KMS-11 (cell line): ENCODE measurements at regions not wholly inside any gene's neighbourhood (a gene's known extent, or its start where the extent isn't known, plus 50 kb on each side); places are given as distances from the start of the nearest gene placed in this dataset.
"Not testable (repeated sequence)": the region's sequence is repeated elsewhere in the genome, so short reads cannot be mapped to it uniquely, and the experiment has no call there.

Experiments
- H2AFZ ChIP-seq: fragments of 200-600 bp; sonication (generic); 2 replicates; pipeline ENCODE4 v1.6.1; 2016; ENCODE audit warnings: antibody characterized with exemption, mixed run types, low read depth
- H3K27ac ChIP-seq: fragments of 200-600 bp; sonication (generic); 2 replicates; pipeline ENCODE4 v1.6.1; 2016; ENCODE audit warnings: mild to moderate bottlenecking, mixed run types
- H3K27me3 ChIP-seq: fragments of 200-600 bp; sonication (generic); 2 replicates; pipeline ENCODE4 v1.6.1; 2017; ENCODE audit warnings: mild to moderate bottlenecking, low read depth, mixed run types, moderate library complexity; ENCODE audit not compliant: insufficient read depth
- H3K36me3 ChIP-seq: fragments of 200-600 bp; sonication (generic); 2 replicates; pipeline ENCODE4 v1.6.1; 2017; ENCODE audit warnings: mild to moderate bottlenecking, mixed run types; ENCODE audit not compliant: insufficient read depth
- H3K4me1 ChIP-seq: fragments of 200-600 bp; sonication (generic); 2 replicates; pipeline ENCODE4 v1.6.1; 2016; ENCODE audit warnings: mild to moderate bottlenecking, low read depth, mixed run types; ENCODE audit not compliant: poor library complexity, severe bottlenecking
- H3K4me2 ChIP-seq: fragments of 200-600 bp; sonication (generic); 2 replicates; pipeline ENCODE4 v1.7.0; 2016; ENCODE audit warnings: mild to moderate bottlenecking, mixed run types
- H3K4me3 ChIP-seq: fragments of 200-600 bp; sonication (generic); IDR thresholded peaks from 2 replicates; pipeline ENCODE4 v1.6.1; 2017; ENCODE audit warnings: low read depth, low read length, mixed read lengths; ENCODE audit not compliant: insufficient read depth
- H3K79me2 ChIP-seq: fragments of 200-600 bp; sonication (generic); 2 replicates; pipeline ENCODE4 v1.6.1; 2016; ENCODE audit warnings: low read depth, mixed run types; ENCODE audit not compliant: insufficient read depth
- H3K9ac ChIP-seq: fragments of 200-600 bp; sonication (generic); 2 replicates; pipeline ENCODE4 v1.6.1; 2016; ENCODE audit warnings: mild to moderate bottlenecking, mixed run types
- H4K20me1 ChIP-seq: fragments of 200-600 bp; sonication (generic); 2 replicates; pipeline ENCODE4 v1.6.1; 2016; ENCODE audit warnings: mild to moderate bottlenecking, mixed run types; ENCODE audit not compliant: insufficient read depth
- CTCF ChIP-seq: fragments of 200-600 bp; sonication (generic); conservative IDR thresholded peaks from 2 replicates; pipeline ENCODE4 v1.6.1; 2017; ENCODE audit warnings: low read depth, mild to moderate bottlenecking, antibody characterized with exemption, low read length, moderate library complexity, mixed read lengths

- Histone ChIP-seq H3K36me3 (no peaks in the 10 kb centered on the region), H3K9ac (no peak overlapping the region), H3K4me3 (no peak overlapping the region), H3K79me2 (no peaks in the 10 kb centered on the region), H2AFZ (no peak overlapping the region), H3K27me3 (no peaks in the 10 kb centered on the region), H3K27ac (no peak overlapping the region), H3K4me2 (no peak overlapping the region), H4K20me1 (no peaks in the 10 kb centered on the region), H3K4me1 (no peaks in the 10 kb centered on the region)
- TF ChIP-seq CTCF: no peak
Measured at GRCh38 chr6:141988327-141988726, 144.4 kb upstream of the GJE1 start.

GRCh38 chr6:141986457-141986856 lies 146.3 kb upstream of the GJE1 start:
- no peaks in the 10 kb centered on the region for H4K20me1 ChIP-seq
- H3K4me1 ChIP-seq: no peaks in the 10 kb centered on the region
- no peak overlapping the region for H3K4me2 ChIP-seq
- no peaks in the 10 kb centered on the region for H3K79me2 ChIP-seq
- no peak overlapping the region for H3K9ac ChIP-seq
- H3K27ac ChIP-seq: no peak overlapping the region
- H3K4me3 ChIP-seq: no peak overlapping the region
- H3K36me3 ChIP-seq: no peaks in the 10 kb centered on the region
- no peak overlapping the region for H2AFZ ChIP-seq
- no peak for TF ChIP-seq CTCF
- H3K27me3 ChIP-seq: no peaks in the 10 kb centered on the region

GRCh38 chr6:141981190-141981589 lies 151.5 kb upstream of the GJE1 start:
- no peak overlapping the region for H3K4me3 ChIP-seq
- H3K79me2 ChIP-seq: no peaks in the 10 kb centered on the region
- no peak overlapping the region for H3K4me2 ChIP-seq
- no peaks in the 10 kb centered on the region for H3K36me3 ChIP-seq
- no peak overlapping the region for H3K9ac ChIP-seq
- H2AFZ ChIP-seq: no peak overlapping the region
- H3K27ac ChIP-seq: no peak overlapping the region
- TF ChIP-seq CTCF: no peak
- H4K20me1 ChIP-seq: no peaks in the 10 kb centered on the region
- no peaks in the 10 kb centered on the region for H3K4me1 ChIP-seq
- no peaks in the 10 kb centered on the region for H3K27me3 ChIP-seq

GRCh38 chr6:141977782-141978181 lies 154.9 kb upstream of the GJE1 start:
- H3K36me3 ChIP-seq: no peaks in the 10 kb centered on the region
- no peak overlapping the region for H3K4me2 ChIP-seq
- H3K27me3 ChIP-seq: no peaks in the 10 kb centered on the region
- TF ChIP-seq CTCF: no peak
- no peaks in the 10 kb centered on the region for H3K4me1 ChIP-seq
- no peak overlapping the region for H3K9ac ChIP-seq
- no peaks in the 10 kb centered on the region for H3K79me2 ChIP-seq
- no peak overlapping the region for H2AFZ ChIP-seq
- no peak overlapping the region for H3K27ac ChIP-seq
- H3K4me3 ChIP-seq: no peak overlapping the region
- H4K20me1 ChIP-seq: no peaks in the 10 kb centered on the region

GRCh38 chr6:141976994-141977393 lies 155.7 kb upstream of the GJE1 start:
- no peak overlapping the region for H3K27ac ChIP-seq
- H3K4me3 ChIP-seq: no peak overlapping the region
- no peak overlapping the region for H3K9ac ChIP-seq
- H4K20me1 ChIP-seq: no peaks in the 10 kb centered on the region
- no peak for TF ChIP-seq CTCF
- H2AFZ ChIP-seq: no peak overlapping the region
- H3K36me3 ChIP-seq: no peaks in the 10 kb centered on the region
- no peak overlapping the region for H3K4me2 ChIP-seq
- H3K4me1 ChIP-seq: no peaks in the 10 kb centered on the region
- H3K27me3 ChIP-seq: no peaks in the 10 kb centered on the region
- H3K79me2 ChIP-seq: no peaks in the 10 kb centered on the region

GRCh38 chr6:141969768-141970415 lies 162.8 kb upstream of the GJE1 start:
- H3K27me3 ChIP-seq, H2AFZ ChIP-seq, H3K9ac ChIP-seq, H3K4me3 ChIP-seq, H3K36me3 ChIP-seq, H3K4me1 ChIP-seq, H3K79me2 ChIP-seq, H4K20me1 ChIP-seq, H3K4me2 ChIP-seq, H3K27ac ChIP-seq: not testable (repeated sequence)
